ENCODE measurements at regions not wholly inside any gene's neighbourhood (a gene's known extent, or its start where the extent isn't known, plus 50 kb on each side); places are given as distances from the start of the nearest gene placed in this dataset.
"Not testable (repeated sequence)": the region's sequence is repeated elsewhere in the genome, so short reads cannot be mapped to it uniquely, and the experiment has no call there.

- DNase-seq (ENCODE audit: low spot score), result no peak
Observed at GRCh38 chr15:99485153-99485961, 80.4 kb upstream of the MEF2A start.

- DNase-seq (ENCODE audit: low spot score), result no peak
Observed at GRCh38 chr15:99485992-99486370, 79.8 kb upstream of the MEF2A start.

- DNase-seq (ENCODE audit: low spot score), result peak; percentile 91
Observed at GRCh38 chr15:99486371-99487336, 79.1 kb upstream of the MEF2A start.

GRCh38 chr15:99487337-99487730 lies 78.5 kb upstream of the MEF2A start:
- no peak for DNase-seq (ENCODE audit: low spot score)

GRCh38 chr15:99492275-99492674 lies 73.5 kb upstream of the MEF2A start:
- no peak for DNase-seq (ENCODE audit: low spot score)

GRCh38 chr15:99492716-99493115 lies 73.1 kb upstream of the MEF2A start:
- DNase-seq (ENCODE audit: low spot score), result no peak

- no peak for DNase-seq (ENCODE audit: low spot score)
Observed at GRCh38 chr15:99493461-99493860, 72.3 kb upstream of the MEF2A start.

GRCh38 chr15:99494536-99495233 lies 71.1 kb upstream of the MEF2A start:
- not testable (repeated sequence) for DNase-seq (ENCODE audit: low spot score)

GRCh38 chr15:99495430-99496301 lies 70.1 kb upstream of the MEF2A start:
- no peak for DNase-seq (ENCODE audit: low spot score)

GRCh38 chr15:99496302-99496629 lies 69.5 kb upstream of the MEF2A start:
- DNase-seq (ENCODE audit: low spot score), result no peak

GRCh38 chr15:99502182-99502581 lies 63.6 kb upstream of the MEF2A start:
- DNase-seq (ENCODE audit: low spot score), result no peak

- DNase-seq (ENCODE audit: low spot score), result no peak
Observed at GRCh38 chr15:99502661-99503060, 63.1 kb upstream of the MEF2A start.

GRCh38 chr15:99503411-99503810 lies 62.4 kb upstream of the MEF2A start:
- DNase-seq (ENCODE audit: low spot score), result no peak

- DNase-seq (ENCODE audit: low spot score), result no peak
Observed at GRCh38 chr15:99504071-99504822, 61.5 kb upstream of the MEF2A start.

GRCh38 chr15:99504823-99505551 lies 60.8 kb upstream of the MEF2A start:
- no peak for DNase-seq (ENCODE audit: low spot score)

GRCh38 chr15:99506399-99506798 lies 59.4 kb upstream of the MEF2A start:
- DNase-seq (ENCODE audit: low spot score), result no peak

- DNase-seq (ENCODE audit: low spot score), result no peak
Observed at GRCh38 chr15:99507016-99507503, 58.7 kb upstream of the MEF2A start.

GRCh38 chr15:99507504-99508310 lies 58.1 kb upstream of the MEF2A start:
- DNase-seq (ENCODE audit: low spot score), result peak; percentile 53

GRCh38 chr15:99508311-99508645 lies 57.5 kb upstream of the MEF2A start:
- DNase-seq (ENCODE audit: low spot score), result no peak

Measured in AG08396 (cell line).